DND-41 (cell line): ENCODE measurements at regions not wholly inside any gene's neighbourhood (a gene's known extent, or its start where the extent isn't known, plus 50 kb on each side); places are given as distances from the start of the nearest gene placed in this dataset.

Experiments
- CTCF ChIP-seq: IDR thresholded peaks from 2 replicates; pipeline ENCODE4 v1.5.1; 2012; ENCODE audit warnings: borderline replicate concordance, low read length, moderate library complexity, mild to moderate bottlenecking; ENCODE audit not compliant: poor library complexity, severe bottlenecking; ENCODE audit errors: extremely low read depth
- EZH2 ChIP-seq: IDR thresholded peaks from 3 replicates; pipeline ENCODE4 v1.6.1; 2012; ENCODE audit warnings: borderline replicate concordance, low read depth, mild to moderate bottlenecking, moderate library complexity, low read length, inconsistent platforms; ENCODE audit not compliant: severe bottlenecking

DNA sequence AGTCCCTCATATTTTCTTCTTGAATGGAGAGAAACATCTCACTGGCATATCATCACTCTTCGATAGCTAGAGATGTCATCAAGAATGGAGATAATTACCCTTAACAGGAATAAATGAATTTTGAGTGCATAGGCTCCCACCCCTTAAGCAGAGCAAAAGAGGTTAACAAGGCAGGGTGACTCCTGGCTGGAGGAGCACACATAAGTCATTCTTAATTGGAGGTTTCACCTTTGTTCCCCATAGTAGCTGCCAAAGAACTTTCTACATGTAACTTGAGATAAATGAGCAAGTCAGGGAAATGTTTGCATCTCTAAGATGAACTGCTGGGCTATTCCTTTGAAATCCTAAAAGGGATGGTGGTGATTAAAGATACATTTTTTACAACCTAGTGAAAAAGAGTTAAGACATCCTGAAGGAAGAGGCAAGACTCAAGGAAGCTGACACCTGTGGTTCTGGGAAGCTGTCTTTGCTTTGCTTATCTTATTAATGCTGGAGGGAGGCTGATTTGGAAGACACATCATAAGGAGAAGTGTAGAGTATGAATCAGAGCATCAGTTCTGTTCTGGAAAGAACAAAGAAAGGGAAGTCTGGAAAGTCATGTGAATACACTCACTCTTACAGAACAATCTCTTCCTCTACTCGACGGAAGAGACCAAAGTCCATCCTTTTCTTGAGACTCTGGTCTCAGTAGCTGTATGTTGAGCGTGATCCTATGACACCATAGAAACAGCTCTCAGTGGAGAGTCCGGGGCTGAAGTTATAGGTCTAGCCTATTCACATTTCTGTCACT, 326.3 kb downstream of the OSTF1 start:
- TF ChIP-seq CTCF (no peak), EZH2 (no peak)
